GM13977 (cell line): ENCODE measurements at regions not wholly inside any gene's neighbourhood (a gene's known extent, or its start where the extent isn't known, plus 50 kb on each side); places are given as distances from the start of the nearest gene placed in this dataset.

Experiments
- DNase-seq: peaks from one replicate; pipeline ENCODE4 v3.0.0; 2012; ENCODE audit warnings: low spot score
- in situ Hi-C: fragments of 300-500 bp; cut with MboI; formaldehyde crosslinking; loops from one replicate; pipeline ENCODE4 v1.12.0; 2022; ENCODE audit warnings: low sequenced_read_pairs, low pct_unique_long_range_greater_than_20kb, mixed read lengths, inconsistent platforms; ENCODE audit not compliant: unreplicated experiment
- TF ChIP-seq, protein P1 (sequence below): IDR thresholded peaks from 2 replicates; pipeline ENCODE4 v1.5.1; 2012; ENCODE audit warnings: mild to moderate bottlenecking, control low read depth; ENCODE audit not compliant: insufficient read depth; ENCODE audit errors: extremely low read depth, missing control alignments

DNA sequence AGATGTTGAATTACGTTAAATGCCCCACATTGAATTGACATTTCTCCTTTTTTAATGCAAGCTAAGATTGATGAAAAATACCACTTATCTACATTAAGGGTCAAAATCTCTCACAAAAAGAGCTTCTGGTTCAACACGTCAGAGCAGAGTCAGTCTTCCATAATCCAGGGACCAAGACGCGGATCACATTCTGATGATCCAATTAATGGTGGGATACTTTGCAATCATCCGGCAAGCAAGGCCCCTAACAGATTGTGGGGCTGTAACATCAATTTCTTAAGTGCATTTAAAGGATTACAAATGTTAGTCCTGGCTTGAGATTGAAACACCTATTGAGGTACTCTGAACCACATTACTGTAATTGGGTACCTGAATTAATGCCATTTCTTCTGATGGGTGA, 120.2 kb upstream of the ESRRG start:
- TF ChIP-seq, protein P1, sequence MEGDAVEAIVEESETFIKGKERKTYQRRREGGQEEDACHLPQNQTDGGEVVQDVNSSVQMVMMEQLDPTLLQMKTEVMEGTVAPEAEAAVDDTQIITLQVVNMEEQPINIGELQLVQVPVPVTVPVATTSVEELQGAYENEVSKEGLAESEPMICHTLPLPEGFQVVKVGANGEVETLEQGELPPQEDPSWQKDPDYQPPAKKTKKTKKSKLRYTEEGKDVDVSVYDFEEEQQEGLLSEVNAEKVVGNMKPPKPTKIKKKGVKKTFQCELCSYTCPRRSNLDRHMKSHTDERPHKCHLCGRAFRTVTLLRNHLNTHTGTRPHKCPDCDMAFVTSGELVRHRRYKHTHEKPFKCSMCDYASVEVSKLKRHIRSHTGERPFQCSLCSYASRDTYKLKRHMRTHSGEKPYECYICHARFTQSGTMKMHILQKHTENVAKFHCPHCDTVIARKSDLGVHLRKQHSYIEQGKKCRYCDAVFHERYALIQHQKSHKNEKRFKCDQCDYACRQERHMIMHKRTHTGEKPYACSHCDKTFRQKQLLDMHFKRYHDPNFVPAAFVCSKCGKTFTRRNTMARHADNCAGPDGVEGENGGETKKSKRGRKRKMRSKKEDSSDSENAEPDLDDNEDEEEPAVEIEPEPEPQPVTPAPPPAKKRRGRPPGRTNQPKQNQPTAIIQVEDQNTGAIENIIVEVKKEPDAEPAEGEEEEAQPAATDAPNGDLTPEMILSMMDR = no peak
- no peak for DNase-seq
- in situ Hi-C loops = no loop called here

DNA sequence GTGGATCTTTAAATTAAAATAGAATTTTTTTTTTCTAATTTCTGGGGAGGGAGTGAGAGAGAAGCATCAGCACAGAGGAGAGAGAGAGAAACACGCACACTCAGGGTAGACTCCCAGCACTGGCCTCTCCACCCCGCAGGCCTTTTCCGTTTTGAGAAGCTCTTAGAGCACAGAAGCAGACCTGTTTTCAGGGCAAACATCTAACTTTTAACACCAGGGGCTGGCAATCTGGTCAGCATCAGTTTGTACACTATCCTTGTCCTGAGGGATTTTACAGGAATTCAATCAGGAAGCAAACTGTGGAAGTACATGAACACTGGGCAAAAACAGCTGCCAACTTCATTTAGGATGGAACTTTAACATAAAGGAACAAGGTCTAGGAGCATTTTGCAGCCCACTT, 117.9 kb upstream of the ESRRG start:
- in situ Hi-C loops = no loop called here
- TF ChIP-seq, protein P1 = no peak
- no peak for DNase-seq

DNA sequence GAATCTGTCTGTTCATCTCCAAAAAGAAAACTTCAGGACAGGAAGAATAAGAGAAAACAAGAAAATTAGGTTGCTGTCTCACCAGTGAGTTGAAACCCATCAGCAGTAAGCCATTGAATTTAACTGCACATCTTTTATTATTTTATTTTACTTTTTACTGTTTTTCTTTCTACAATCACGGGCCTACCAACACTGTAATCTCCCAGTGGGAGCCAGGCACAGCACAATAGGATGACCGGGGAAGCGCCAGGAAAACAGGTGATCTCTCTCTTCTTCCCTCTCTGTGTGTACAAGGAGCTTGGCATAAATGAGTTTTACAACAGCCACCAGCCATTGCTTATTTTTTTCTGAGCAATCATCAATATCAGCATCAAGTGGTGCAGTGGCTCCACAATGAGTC, 113.1 kb upstream of the ESRRG start:
- in situ Hi-C loops = no loop called here
- no peak for DNase-seq
- TF ChIP-seq, protein P1 = no peak

DNA sequence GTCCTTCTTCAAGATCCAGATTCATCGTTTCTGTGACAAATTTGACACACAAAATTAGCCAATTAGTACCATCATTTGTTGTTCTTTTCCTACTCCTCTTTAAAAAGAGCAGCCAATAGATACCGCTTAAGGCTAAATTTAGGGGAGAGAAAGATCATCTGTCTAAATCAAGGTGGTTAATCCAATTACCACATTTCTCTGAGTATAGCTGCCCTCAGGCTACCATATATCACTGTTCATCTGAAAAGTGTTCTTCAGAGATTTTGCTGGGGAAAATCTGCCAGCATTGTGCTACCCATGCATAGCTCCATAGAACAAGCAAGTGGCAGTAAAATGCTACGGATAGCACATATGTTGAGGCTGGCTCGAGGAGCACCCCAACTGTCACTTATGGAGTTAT, 110.3 kb upstream of the ESRRG start:
- TF ChIP-seq, protein P1 = no peak
- in situ Hi-C loops = no loop called here
- DNase-seq = no peak

DNA sequence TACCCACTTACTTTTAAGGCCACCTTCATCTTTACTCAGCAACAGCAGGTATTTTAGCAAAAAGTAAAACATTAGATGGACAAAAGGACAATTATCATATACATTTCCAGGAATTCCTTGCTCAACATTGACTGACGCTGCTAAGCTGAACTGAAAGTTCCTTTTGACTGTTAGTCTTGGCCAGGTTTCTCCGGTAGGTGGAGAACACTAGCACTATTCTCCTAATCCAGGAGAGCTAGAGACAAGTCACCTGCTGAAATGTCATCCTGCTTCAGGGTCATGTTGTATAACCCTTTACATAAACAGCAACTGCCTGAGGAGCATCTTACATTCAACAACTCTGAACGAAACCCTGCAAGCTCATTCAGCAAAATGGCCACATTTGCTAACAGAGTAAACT, 109.0 kb upstream of the ESRRG start:
- TF ChIP-seq, protein P1 = no peak
- DNase-seq = no peak
- in situ Hi-C loops = no loop called here

DNA sequence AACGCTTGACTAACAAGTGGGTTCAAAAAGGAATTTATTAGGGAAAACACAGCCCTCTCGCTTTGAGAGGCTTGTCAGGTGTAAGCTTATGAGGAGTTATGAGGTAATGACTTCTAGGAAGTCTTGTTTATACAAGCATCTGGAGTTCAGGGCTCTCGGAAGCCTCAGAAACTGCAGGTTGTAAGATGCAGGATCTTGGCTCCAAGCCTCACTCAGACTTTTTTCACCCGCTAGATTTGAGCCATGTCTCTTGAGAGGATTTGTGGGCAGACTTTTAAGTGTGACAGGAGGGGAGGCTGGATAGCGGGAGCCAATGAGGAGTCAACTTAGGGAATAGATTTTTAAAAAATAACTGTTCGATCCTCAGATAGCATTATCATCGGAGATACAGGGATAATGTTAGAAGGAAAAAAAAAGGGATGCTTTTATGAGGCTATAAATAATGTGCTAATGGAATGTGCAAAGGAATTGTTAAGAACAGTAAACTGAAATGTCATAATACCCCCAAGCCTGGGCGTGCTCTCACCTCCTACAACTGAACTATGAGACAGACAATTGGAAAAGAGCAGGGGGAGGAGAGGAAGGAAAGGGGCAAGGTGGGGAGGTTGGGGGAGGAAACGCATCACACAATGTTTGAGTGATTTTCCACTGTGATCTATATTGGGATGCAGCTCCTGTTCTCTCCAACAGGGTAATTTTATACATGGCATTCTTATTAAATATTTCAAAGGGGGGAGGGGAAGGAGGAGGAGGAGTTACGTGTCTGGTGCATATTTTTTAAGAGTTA, 107.4 kb upstream of the ESRRG start:
- TF ChIP-seq, protein P1 = no peak
- in situ Hi-C loops = no loop called here
- DNase-seq = no peak
